ENCODE measurements at regions not wholly inside any gene's neighbourhood (a gene's known extent, or its start where the extent isn't known, plus 50 kb on each side); places are given as distances from the start of the nearest gene placed in this dataset.

GRCh38 chr7:142311876-142312275 lies 54.0 kb upstream of the PRSS58 start:
- no peak for DNase-seq

GRCh38 chr7:142308918-142309317 lies 51.1 kb upstream of the PRSS58 start:
- no peak for DNase-seq

- no peak for DNase-seq
Observed at GRCh38 chr7:142308326-142308725, 50.5 kb upstream of the PRSS58 start.

Data from activated CD4-positive, alpha-beta T cell treated with anti-CD3 and anti-CD28 coated beads for 1 hour (primary cell).